GM23338 (cell line): ENCODE measurements at regions not wholly inside any gene's neighbourhood (a gene's known extent, or its start where the extent isn't known, plus 50 kb on each side); places are given as distances from the start of the nearest gene placed in this dataset.

Source experiments
- CREB1 ChIP-seq: fragments of 250-450 bp; sonication (Bioruptor Pico); IDR thresholded peaks from 2 replicates; pipeline ENCODE4 v1.5.0; 2020; ENCODE audit warnings: low read depth, mild to moderate bottlenecking, moderate library complexity
- EZH2 ChIP-seq: fragments of 200-600 bp; sonication (generic); IDR thresholded peaks from one replicate; pipeline ENCODE4 v1.8.0; 2017; ENCODE audit warnings: antibody characterized with exemption, mild to moderate bottlenecking, low read depth; ENCODE audit not compliant: unreplicated experiment
- EZH2phosphoT487 ChIP-seq: fragments of 200-600 bp; sonication (generic); IDR thresholded peaks from one replicate; pipeline ENCODE4 v1.8.1; 2018; ENCODE audit warnings: antibody characterized with exemption; ENCODE audit not compliant: unreplicated experiment
- JUNB ChIP-seq: IDR thresholded peaks from one replicate; pipeline ENCODE4 v1.6.1; 2016; ENCODE audit warnings: antibody characterized with exemption; ENCODE audit not compliant: unreplicated experiment
- NANOG ChIP-seq: IDR thresholded peaks from 2 replicates; pipeline ENCODE4 v1.6.1; 2016; ENCODE audit warnings: antibody characterized with exemption, borderline replicate concordance
- POLR2AphosphoS5 ChIP-seq: IDR thresholded peaks from 2 replicates; pipeline ENCODE4 v1.6.1; 2016; ENCODE audit warnings: antibody characterized with exemption, low read depth
- REST ChIP-seq: IDR thresholded peaks from one replicate; pipeline ENCODE4 v1.6.1; 2018; ENCODE audit warnings: antibody characterized with exemption; ENCODE audit not compliant: unreplicated experiment
- STAT1 ChIP-seq: IDR thresholded peaks from one replicate; pipeline ENCODE4 v1.6.1; 2016; ENCODE audit warnings: antibody characterized with exemption; ENCODE audit not compliant: unreplicated experiment
- ZNF114 ChIP-seq: fragments of 250-450 bp; sonication (Bioruptor Pico); IDR thresholded peaks from 2 replicates; pipeline ENCODE4 v1.5.0; 2020; ENCODE audit warnings: mild to moderate bottlenecking, moderate library complexity
- ZNF331 ChIP-seq: fragments of 250-450 bp; sonication (Bioruptor Pico); IDR thresholded peaks from 2 replicates; pipeline ENCODE4 v1.5.0; 2020; ENCODE audit warnings: low read depth, mild to moderate bottlenecking, moderate library complexity
- TF ChIP-seq, protein P1 (sequence below), 2 experiments: fragments of 200-600 bp in 1 of 2; sonication (generic) in 1 of 2; conservative IDR thresholded peaks; 2 replicates each; pipeline versions ENCODE4 v1.5.1 to v1.6.1; 2016 to 2017; ENCODE audit warnings: antibody characterized with exemption in 2 of 2, low read depth in 2 of 2, mild to moderate bottlenecking in 2 of 2, moderate library complexity in 1 of 2
- TF ChIP-seq, protein P2 (sequence below): IDR thresholded peaks from 2 replicates; pipeline ENCODE4 v1.6.1; 2016; ENCODE audit warnings: antibody characterized with exemption
- TF ChIP-seq, protein P3 (sequence below): fragments of 250-450 bp; sonication (Bioruptor Pico); IDR thresholded peaks from 2 replicates; pipeline ENCODE4 v1.5.0; 2020; ENCODE audit warnings: mild to moderate bottlenecking, moderate library complexity

DNA sequence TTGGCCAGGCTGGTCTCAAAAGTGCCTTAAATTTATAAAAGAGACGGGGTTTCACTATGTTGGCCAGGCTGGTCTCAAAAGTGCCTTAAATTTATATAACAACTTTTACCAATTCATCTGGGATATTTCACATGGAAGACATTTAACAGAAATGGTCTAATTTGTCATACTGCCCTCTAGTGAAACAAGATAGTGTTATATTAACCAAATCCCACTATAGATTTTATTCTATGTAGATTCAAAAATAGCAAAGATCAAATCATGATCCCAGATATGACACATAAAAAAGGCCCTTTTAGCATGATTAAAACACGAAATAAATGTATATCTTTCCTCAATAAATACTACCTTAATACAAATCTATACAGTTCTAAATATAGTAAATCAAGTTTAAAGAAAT, 102.8 kb upstream of the TFAP2D start:
- TF ChIP-seq, protein P1, sequence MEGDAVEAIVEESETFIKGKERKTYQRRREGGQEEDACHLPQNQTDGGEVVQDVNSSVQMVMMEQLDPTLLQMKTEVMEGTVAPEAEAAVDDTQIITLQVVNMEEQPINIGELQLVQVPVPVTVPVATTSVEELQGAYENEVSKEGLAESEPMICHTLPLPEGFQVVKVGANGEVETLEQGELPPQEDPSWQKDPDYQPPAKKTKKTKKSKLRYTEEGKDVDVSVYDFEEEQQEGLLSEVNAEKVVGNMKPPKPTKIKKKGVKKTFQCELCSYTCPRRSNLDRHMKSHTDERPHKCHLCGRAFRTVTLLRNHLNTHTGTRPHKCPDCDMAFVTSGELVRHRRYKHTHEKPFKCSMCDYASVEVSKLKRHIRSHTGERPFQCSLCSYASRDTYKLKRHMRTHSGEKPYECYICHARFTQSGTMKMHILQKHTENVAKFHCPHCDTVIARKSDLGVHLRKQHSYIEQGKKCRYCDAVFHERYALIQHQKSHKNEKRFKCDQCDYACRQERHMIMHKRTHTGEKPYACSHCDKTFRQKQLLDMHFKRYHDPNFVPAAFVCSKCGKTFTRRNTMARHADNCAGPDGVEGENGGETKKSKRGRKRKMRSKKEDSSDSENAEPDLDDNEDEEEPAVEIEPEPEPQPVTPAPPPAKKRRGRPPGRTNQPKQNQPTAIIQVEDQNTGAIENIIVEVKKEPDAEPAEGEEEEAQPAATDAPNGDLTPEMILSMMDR (conservative IDR thresholded peaks at IDR 0.05; ENCODE audit: low read depth in 2 of 2) = peak in 1 of 2 experiments; percentile 54; a peak in 3 of 4 replicates
- no peak for TF ChIP-seq EZH2phosphoT487
- no peak for TF ChIP-seq POLR2AphosphoS5
- TF ChIP-seq CREB1 = no peak
- TF ChIP-seq EZH2 = no peak
- no peak for TF ChIP-seq REST
- no peak for TF ChIP-seq ZNF331
- TF ChIP-seq NANOG = no peak
- no peak for TF ChIP-seq STAT1
- TF ChIP-seq, protein P2, sequence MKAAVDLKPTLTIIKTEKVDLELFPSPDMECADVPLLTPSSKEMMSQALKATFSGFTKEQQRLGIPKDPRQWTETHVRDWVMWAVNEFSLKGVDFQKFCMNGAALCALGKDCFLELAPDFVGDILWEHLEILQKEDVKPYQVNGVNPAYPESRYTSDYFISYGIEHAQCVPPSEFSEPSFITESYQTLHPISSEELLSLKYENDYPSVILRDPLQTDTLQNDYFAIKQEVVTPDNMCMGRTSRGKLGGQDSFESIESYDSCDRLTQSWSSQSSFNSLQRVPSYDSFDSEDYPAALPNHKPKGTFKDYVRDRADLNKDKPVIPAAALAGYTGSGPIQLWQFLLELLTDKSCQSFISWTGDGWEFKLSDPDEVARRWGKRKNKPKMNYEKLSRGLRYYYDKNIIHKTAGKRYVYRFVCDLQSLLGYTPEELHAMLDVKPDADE = no peak
- no peak for TF ChIP-seq JUNB
- TF ChIP-seq, protein P3, sequence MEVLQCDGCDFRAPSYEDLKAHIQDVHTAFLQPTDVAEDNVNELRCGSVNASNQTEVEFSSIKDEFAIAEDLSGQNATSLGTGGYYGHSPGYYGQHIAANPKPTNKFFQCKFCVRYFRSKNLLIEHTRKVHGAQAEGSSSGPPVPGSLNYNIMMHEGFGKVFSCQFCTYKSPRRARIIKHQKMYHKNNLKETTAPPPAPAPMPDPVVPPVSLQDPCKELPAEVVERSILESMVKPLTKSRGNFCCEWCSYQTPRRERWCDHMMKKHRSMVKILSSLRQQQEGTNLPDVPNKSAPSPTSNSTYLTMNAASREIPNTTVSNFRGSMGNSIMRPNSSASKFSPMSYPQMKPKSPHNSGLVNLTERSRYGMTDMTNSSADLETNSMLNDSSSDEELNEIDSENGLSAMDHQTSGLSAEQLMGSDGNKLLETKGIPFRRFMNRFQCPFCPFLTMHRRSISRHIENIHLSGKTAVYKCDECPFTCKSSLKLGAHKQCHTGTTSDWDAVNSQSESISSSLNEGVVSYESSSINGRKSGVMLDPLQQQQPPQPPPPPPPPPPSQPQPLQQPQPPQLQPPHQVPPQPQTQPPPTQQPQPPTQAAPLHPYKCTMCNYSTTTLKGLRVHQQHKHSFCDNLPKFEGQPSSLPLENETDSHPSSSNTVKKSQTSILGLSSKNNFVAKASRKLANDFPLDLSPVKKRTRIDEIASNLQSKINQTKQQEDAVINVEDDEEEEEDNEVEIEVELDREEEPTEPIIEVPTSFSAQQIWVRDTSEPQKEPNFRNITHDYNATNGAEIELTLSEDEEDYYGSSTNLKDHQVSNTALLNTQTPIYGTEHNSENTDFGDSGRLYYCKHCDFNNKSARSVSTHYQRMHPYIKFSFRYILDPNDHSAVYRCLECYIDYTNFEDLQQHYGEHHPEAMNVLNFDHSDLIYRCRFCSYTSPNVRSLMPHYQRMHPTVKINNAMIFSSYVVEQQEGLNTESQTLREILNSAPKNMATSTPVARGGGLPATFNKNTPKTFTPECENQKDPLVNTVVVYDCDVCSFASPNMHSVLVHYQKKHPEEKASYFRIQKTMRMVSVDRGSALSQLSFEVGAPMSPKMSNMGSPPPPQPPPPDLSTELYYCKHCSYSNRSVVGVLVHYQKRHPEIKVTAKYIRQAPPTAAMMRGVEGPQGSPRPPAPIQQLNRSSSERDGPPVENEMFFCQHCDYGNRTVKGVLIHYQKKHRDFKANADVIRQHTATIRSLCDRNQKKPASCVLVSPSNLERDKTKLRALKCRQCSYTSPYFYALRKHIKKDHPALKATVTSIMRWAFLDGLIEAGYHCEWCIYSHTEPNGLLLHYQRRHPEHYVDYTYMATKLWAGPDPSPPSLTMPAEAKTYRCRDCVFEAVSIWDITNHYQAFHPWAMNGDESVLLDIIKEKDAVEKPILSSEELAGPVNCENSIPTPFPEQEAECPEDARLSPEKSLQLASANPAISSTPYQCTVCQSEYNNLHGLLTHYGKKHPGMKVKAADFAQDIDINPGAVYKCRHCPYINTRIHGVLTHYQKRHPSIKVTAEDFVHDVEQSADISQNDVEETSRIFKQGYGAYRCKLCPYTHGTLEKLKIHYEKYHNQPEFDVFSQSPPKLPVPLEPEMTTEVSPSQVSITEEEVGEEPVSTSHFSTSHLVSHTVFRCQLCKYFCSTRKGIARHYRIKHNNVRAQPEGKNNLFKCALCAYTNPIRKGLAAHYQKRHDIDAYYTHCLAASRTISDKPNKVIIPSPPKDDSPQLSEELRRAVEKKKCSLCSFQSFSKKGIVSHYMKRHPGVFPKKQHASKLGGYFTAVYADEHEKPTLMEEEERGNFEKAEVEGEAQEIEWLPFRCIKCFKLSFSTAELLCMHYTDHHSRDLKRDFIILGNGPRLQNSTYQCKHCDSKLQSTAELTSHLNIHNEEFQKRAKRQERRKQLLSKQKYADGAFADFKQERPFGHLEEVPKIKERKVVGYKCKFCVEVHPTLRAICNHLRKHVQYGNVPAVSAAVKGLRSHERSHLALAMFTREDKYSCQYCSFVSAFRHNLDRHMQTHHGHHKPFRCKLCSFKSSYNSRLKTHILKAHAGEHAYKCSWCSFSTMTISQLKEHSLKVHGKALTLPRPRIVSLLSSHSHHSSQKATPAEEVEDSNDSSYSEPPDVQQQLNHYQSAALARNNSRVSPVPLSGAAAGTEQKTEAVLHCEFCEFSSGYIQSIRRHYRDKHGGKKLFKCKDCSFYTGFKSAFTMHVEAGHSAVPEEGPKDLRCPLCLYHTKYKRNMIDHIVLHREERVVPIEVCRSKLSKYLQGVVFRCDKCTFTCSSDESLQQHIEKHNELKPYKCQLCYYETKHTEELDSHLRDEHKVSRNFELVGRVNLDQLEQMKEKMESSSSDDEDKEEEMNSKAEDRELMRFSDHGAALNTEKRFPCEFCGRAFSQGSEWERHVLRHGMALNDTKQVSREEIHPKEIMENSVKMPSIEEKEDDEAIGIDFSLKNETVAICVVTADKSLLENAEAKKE (CRISPR knock-in tag) = no peak
- no peak for TF ChIP-seq ZNF114
